Cardiac septum (tissue), 1 donor: ENCODE measurements at regions not wholly inside any gene's neighbourhood (a gene's known extent, or its start where the extent isn't known, plus 50 kb on each side); places are given as distances from the start of the nearest gene placed in this dataset.

Source experiments
- DNase-seq: peaks from one replicate; pipeline ENCODE4 v3.0.0-alpha.2; 2020; ENCODE audit warnings: low spot score
- intact Hi-C: fragments of 100-400 bp; cut with DNase I; formaldehyde crosslinking; loops from one replicate; pipeline ENCODE4 v1.14.0; 2022
- donor health status: DM: no; HTN: no; CAD: no.

- intact Hi-C loops = no loop called here
- no peak for DNase-seq
Measured at GRCh38 chr9:89739916-89740315, 135.1 kb downstream of the GADD45G start.

- no peak for DNase-seq
- intact Hi-C loops = no loop called here
Measured at GRCh38 chr9:89740722-89741121, 135.9 kb downstream of the GADD45G start.

- no peak for DNase-seq
- intact Hi-C loops = no loop called here
Measured at GRCh38 chr9:89742660-89743059, 137.8 kb downstream of the GADD45G start.

GRCh38 chr9:89743216-89743572, 138.4 kb downstream of the GADD45G start:
- intact Hi-C loops = no loop called here
- DNase-seq = no peak

GRCh38 chr9:89743573-89744254, 138.9 kb downstream of the GADD45G start:
- intact Hi-C loops = no loop called here
- no peak for DNase-seq

GRCh38 chr9:89744255-89744648, 139.4 kb downstream of the GADD45G start:
- no peak for DNase-seq
- intact Hi-C loops = no loop called here

GRCh38 chr9:89744730-89745129, 139.9 kb downstream of the GADD45G start:
- intact Hi-C loops = no loop called here
- DNase-seq = no peak

GRCh38 chr9:89745601-89746376, 141.0 kb downstream of the GADD45G start:
- DNase-seq = no peak
- intact Hi-C loops = no loop called here

GRCh38 chr9:89746385-89747116, 141.7 kb downstream of the GADD45G start:
- intact Hi-C loops = no loop called here

GRCh38 chr9:89747596-89747995, 142.8 kb downstream of the GADD45G start:
- no peak for DNase-seq
- intact Hi-C loops = no loop called here

More at GRCh38 chr9:89746385-89747116, 141.7 kb downstream of the GADD45G start:
- no peak for DNase-seq

- intact Hi-C loops = no loop called here
- no peak for DNase-seq
Measured at GRCh38 chr9:89748021-89748670, 143.3 kb downstream of the GADD45G start.

GRCh38 chr9:89748831-89749499, 144.2 kb downstream of the GADD45G start:
- DNase-seq = no peak

GRCh38 chr9:89749500-89750116, 144.8 kb downstream of the GADD45G start:
- no peak for DNase-seq
- intact Hi-C loops = loop anchor here (10.0 kb wide), 1 partner anchor 355 kb away; no protein-coding TSS in a partner anchor

More at GRCh38 chr9:89748831-89749499, 144.2 kb downstream of the GADD45G start:
- intact Hi-C loops = no loop called here

GRCh38 chr9:89750117-89750791, 145.4 kb downstream of the GADD45G start:
- DNase-seq = no peak
- intact Hi-C loops = loop anchor here (10.0 kb wide), 1 partner anchor 355 kb away; no protein-coding TSS in a partner anchor

GRCh38 chr9:89751079-89751825, 146.4 kb downstream of the GADD45G start:
- DNase-seq = no peak
- intact Hi-C loops = loop anchor here (10.0 kb wide), 1 partner anchor 354 kb away; no protein-coding TSS in a partner anchor

GRCh38 chr9:89752154-89752553, 147.3 kb downstream of the GADD45G start:
- no peak for DNase-seq
- intact Hi-C loops = loop anchor here (10.0 kb wide), 1 partner anchor 353 kb away; no protein-coding TSS in a partner anchor

- DNase-seq = no peak
- intact Hi-C loops = loop anchor here (10.0 kb wide), 1 partner anchor 351 kb away; no protein-coding TSS in a partner anchor
Measured at GRCh38 chr9:89753472-89754055, 148.8 kb downstream of the GADD45G start.
